ENCODE measurements at regions not wholly inside any gene's neighbourhood (a gene's known extent, or its start where the extent isn't known, plus 50 kb on each side); places are given as distances from the start of the nearest gene placed in this dataset.

- Mint-ChIP-seq H3K36me3 (no peaks in the 10 kb centered on the region), H3K27ac (no peak overlapping the region), H3K9me3 (peaks cover 0 to 6% (median 0%) of the 10 kb centered on the region in 5 donors), H3K4me3 (no peak overlapping the region), H3K27me3 (no peaks in the 10 kb centered on the region), H3K4me1 (no peaks in the 10 kb centered on the region)
- Histone ChIP-seq H3K36me3 (ENCODE audit: insufficient read depth, low read length) (no peaks in the 10 kb centered on the region), H3K9me3 (ENCODE audit: low read length) (no peaks in the 10 kb centered on the region), H3K4me1 (ENCODE audit: insufficient read depth, low read length) (no peaks in the 10 kb centered on the region), H3K27me3 (ENCODE audit: insufficient read depth, low read length, poor library complexity, severe bottlenecking) (no peaks in the 10 kb centered on the region), H3K27ac (ENCODE audit: low read depth, low read length) (no peak overlapping the region), H3K4me3 (ENCODE audit: low read length) (no peak overlapping the region)
- ChIA-PET CTCF (no interaction called here), POLR2A (no interaction called here)
- no peak for DNase-seq
Observed at GRCh38 chr4:138646383-138646782, 369.2 kb upstream of the NOCT start.

- Mint-ChIP-seq H3K27me3 (no peaks in the 10 kb centered on the region), H3K9me3 (peaks cover 0 to 9% (median 0%) of the 10 kb centered on the region in 5 donors), H3K4me1 (no peaks in the 10 kb centered on the region), H3K27ac (no peak overlapping the region), H3K4me3 (no peak overlapping the region), H3K36me3 (no peaks in the 10 kb centered on the region)
- CTCF ChIA-PET, result no interaction called here
- POLR2A ChIA-PET, result no interaction called here
- no peak overlapping the region for H3K27ac ChIP-seq (ENCODE audit: low read depth, low read length)
- no peak overlapping the region for H3K4me3 ChIP-seq (ENCODE audit: low read length)
- H3K4me1 ChIP-seq (ENCODE audit: insufficient read depth, low read length), result no peaks in the 10 kb centered on the region
- DNase-seq, result no peak
- H3K36me3 ChIP-seq (ENCODE audit: insufficient read depth, low read length), result no peaks in the 10 kb centered on the region
- no peaks in the 10 kb centered on the region for H3K9me3 ChIP-seq (ENCODE audit: low read length)
- no peaks in the 10 kb centered on the region for H3K27me3 ChIP-seq (ENCODE audit: insufficient read depth, low read length, poor library complexity, severe bottlenecking)
Observed at GRCh38 chr4:138645289-138645688, 370.3 kb upstream of the NOCT start.

- no peaks in the 10 kb centered on the region for H3K36me3 Mint-ChIP-seq
Observed at GRCh38 chr4:138644322-138644721, 371.3 kb upstream of the NOCT start.

GRCh38 chr4:138643827-138644226 lies 371.8 kb upstream of the NOCT start:
- no peak overlapping the region for H3K27ac Mint-ChIP-seq
- no peaks in the 10 kb centered on the region for H3K9me3 ChIP-seq (ENCODE audit: low read length)
- CTCF ChIA-PET, result no interaction called here

More at GRCh38 chr4:138644322-138644721, 371.3 kb upstream of the NOCT start:
- H3K4me3 Mint-ChIP-seq, result no peak overlapping the region
- Histone ChIP-seq H3K4me3 (ENCODE audit: low read length) (no peak overlapping the region), H3K9me3 (ENCODE audit: low read length) (no peaks in the 10 kb centered on the region), H3K4me1 (ENCODE audit: insufficient read depth, low read length) (no peaks in the 10 kb centered on the region), H3K27me3 (ENCODE audit: insufficient read depth, low read length, poor library complexity, severe bottlenecking) (no peaks in the 10 kb centered on the region), H3K36me3 (ENCODE audit: insufficient read depth, low read length) (no peaks in the 10 kb centered on the region), H3K27ac (ENCODE audit: low read depth, low read length) (no peak overlapping the region)
- H3K27me3 Mint-ChIP-seq, result no peaks in the 10 kb centered on the region
- ChIA-PET POLR2A (no interaction called here), CTCF (no interaction called here)
- H3K27ac Mint-ChIP-seq, result no peak overlapping the region
- H3K4me1 Mint-ChIP-seq, result no peaks in the 10 kb centered on the region
- DNase-seq, result no peak
- peaks cover 0 to 9% (median 0%) of the 10 kb centered on the region in 5 donors for H3K9me3 Mint-ChIP-seq

GRCh38 chr4:138639018-138639741 lies 376.4 kb upstream of the NOCT start:
- H3K36me3 Mint-ChIP-seq, result no peaks in the 10 kb centered on the region
- CTCF ChIA-PET, result no interaction called here
- no peaks in the 10 kb centered on the region for H3K27me3 Mint-ChIP-seq
- H3K4me3 Mint-ChIP-seq, result no peak overlapping the region
- Histone ChIP-seq H3K36me3 (ENCODE audit: insufficient read depth, low read length) (no peaks in the 10 kb centered on the region), H3K27me3 (ENCODE audit: insufficient read depth, low read length, poor library complexity, severe bottlenecking) (no peaks in the 10 kb centered on the region), H3K9me3 (ENCODE audit: low read length) (no peaks in the 10 kb centered on the region), H3K4me3 (ENCODE audit: low read length) (no peak overlapping the region), H3K27ac (ENCODE audit: low read depth, low read length) (no peak overlapping the region), H3K4me1 (ENCODE audit: insufficient read depth, low read length) (no peaks in the 10 kb centered on the region)
- peaks cover 0 to 7% (median 0%) of the 10 kb centered on the region in 5 donors for H3K9me3 Mint-ChIP-seq
- no peak for DNase-seq
- POLR2A ChIA-PET, result no interaction called here
- no peak overlapping the region for H3K27ac Mint-ChIP-seq
- H3K4me1 Mint-ChIP-seq, result no peaks in the 10 kb centered on the region

More at GRCh38 chr4:138643827-138644226, 371.8 kb upstream of the NOCT start:
- Mint-ChIP-seq H3K4me1 (no peaks in the 10 kb centered on the region), H3K4me3 (no peak overlapping the region), H3K36me3 (no peaks in the 10 kb centered on the region), H3K27me3 (no peaks in the 10 kb centered on the region), H3K9me3 (peaks cover 0 to 9% (median 0%) of the 10 kb centered on the region in 5 donors)
- H3K4me3 ChIP-seq (ENCODE audit: low read length), result no peak overlapping the region
- no peaks in the 10 kb centered on the region for H3K36me3 ChIP-seq (ENCODE audit: insufficient read depth, low read length)
- no peaks in the 10 kb centered on the region for H3K27me3 ChIP-seq (ENCODE audit: insufficient read depth, low read length, poor library complexity, severe bottlenecking)
- no peaks in the 10 kb centered on the region for H3K4me1 ChIP-seq (ENCODE audit: insufficient read depth, low read length)
- no peak overlapping the region for H3K27ac ChIP-seq (ENCODE audit: low read depth, low read length)
- DNase-seq, result no peak
- POLR2A ChIA-PET, result no interaction called here

- H3K9me3 ChIP-seq (ENCODE audit: low read length), result no peaks in the 10 kb centered on the region
- Mint-ChIP-seq H3K36me3 (no peaks in the 10 kb centered on the region), H3K27ac (no peak overlapping the region), H3K9me3 (peaks cover 0 to 5% (median 0%) of the 10 kb centered on the region in 5 donors), H3K4me1 (no peaks in the 10 kb centered on the region), H3K4me3 (no peak overlapping the region), H3K27me3 (peaks cover 0 to 2% of the 10 kb centered on the region in 2 donors)
- no peaks in the 10 kb centered on the region for H3K27me3 ChIP-seq (ENCODE audit: insufficient read depth, low read length, poor library complexity, severe bottlenecking)
- no peak overlapping the region for H3K4me3 ChIP-seq (ENCODE audit: low read length)
- no peak overlapping the region for H3K27ac ChIP-seq (ENCODE audit: low read depth, low read length)
- CTCF ChIA-PET, result no interaction called here
- H3K36me3 ChIP-seq (ENCODE audit: insufficient read depth, low read length), result no peaks in the 10 kb centered on the region
- POLR2A ChIA-PET, result no interaction called here
- DNase-seq, result no peak
- no peaks in the 10 kb centered on the region for H3K4me1 ChIP-seq (ENCODE audit: insufficient read depth, low read length)
Observed at GRCh38 chr4:138636781-138637180, 378.8 kb upstream of the NOCT start.

GRCh38 chr4:138634915-138635314 lies 380.7 kb upstream of the NOCT start:
- H3K4me1 ChIP-seq (ENCODE audit: insufficient read depth, low read length), result no peaks in the 10 kb centered on the region
- Mint-ChIP-seq H3K27me3 (peaks cover 0 to 2% of the 10 kb centered on the region in 2 donors), H3K27ac (no peak overlapping the region), H3K4me3 (no peak overlapping the region), H3K9me3 (peaks cover 0 to 4% (median 2%) of the 10 kb centered on the region in 5 donors), H3K4me1 (no peaks in the 10 kb centered on the region), H3K36me3 (no peaks in the 10 kb centered on the region)
- ChIA-PET CTCF (no interaction called here), POLR2A (no interaction called here)
- no peak overlapping the region for H3K27ac ChIP-seq (ENCODE audit: low read depth, low read length)
- H3K27me3 ChIP-seq (ENCODE audit: insufficient read depth, low read length, poor library complexity, severe bottlenecking), result no peaks in the 10 kb centered on the region
- no peaks in the 10 kb centered on the region for H3K36me3 ChIP-seq (ENCODE audit: insufficient read depth, low read length)
- H3K4me3 ChIP-seq (ENCODE audit: low read length), result no peak overlapping the region
- H3K9me3 ChIP-seq (ENCODE audit: low read length), result no peaks in the 10 kb centered on the region
- no peak for DNase-seq

- Mint-ChIP-seq H3K4me3 (no peak overlapping the region), H3K4me1 (no peaks in the 10 kb centered on the region), H3K27ac (no peak overlapping the region), H3K9me3 (peaks cover 0 to 4% (median 2%) of the 10 kb centered on the region in 5 donors), H3K36me3 (no peaks in the 10 kb centered on the region), H3K27me3 (peaks cover 0 to 2% of the 10 kb centered on the region in 2 donors)
- H3K36me3 ChIP-seq (ENCODE audit: insufficient read depth, low read length), result no peaks in the 10 kb centered on the region
- H3K4me3 ChIP-seq (ENCODE audit: low read length), result no peak overlapping the region
- H3K9me3 ChIP-seq (ENCODE audit: low read length), result no peaks in the 10 kb centered on the region
- H3K27me3 ChIP-seq (ENCODE audit: insufficient read depth, low read length, poor library complexity, severe bottlenecking), result no peaks in the 10 kb centered on the region
- POLR2A ChIA-PET, result no interaction called here
- no peak for DNase-seq
- no peak overlapping the region for H3K27ac ChIP-seq (ENCODE audit: low read depth, low read length)
- CTCF ChIA-PET, result no interaction called here
- no peaks in the 10 kb centered on the region for H3K4me1 ChIP-seq (ENCODE audit: insufficient read depth, low read length)
Observed at GRCh38 chr4:138633580-138633904, 382.0 kb upstream of the NOCT start.

All from CD8-positive, alpha-beta memory T cell (primary cell).